SW480 (cell line): ENCODE measurements at regions not wholly inside any gene's neighbourhood (a gene's known extent, or its start where the extent isn't known, plus 50 kb on each side); places are given as distances from the start of the nearest gene placed in this dataset.
"Not testable (repeated sequence)": the region's sequence is repeated elsewhere in the genome, so short reads cannot be mapped to it uniquely, and the experiment has no call there.

ENCODE experiments used
- DNase-seq: peaks from one replicate; pipeline ENCODE4 v3.0.0-alpha.2; 2016; ENCODE audit warnings: low spot score

GRCh38 chr11:23236826-23237555 lies 376.7 kb upstream of the CCDC179 start:
- no peak for DNase-seq

GRCh38 chr11:23252426-23252825 lies 392.2 kb upstream of the CCDC179 start:
- DNase-seq: no peak

- no peak for DNase-seq
These were observed 396.8 kb upstream of the CCDC179 start for GRCh38 chr11:23257088-23257487.

- no peak for DNase-seq
These were observed 397.3 kb upstream of the CCDC179 start for GRCh38 chr11:23257556-23257955.

GRCh38 chr11:23263466-23263865 lies 403.2 kb upstream of the CCDC179 start:
- no peak for DNase-seq

GRCh38 chr11:23272095-23272494 lies 411.8 kb upstream of the CCDC179 start:
- no peak for DNase-seq

GRCh38 chr11:23278121-23278520 lies 417.8 kb upstream of the CCDC179 start:
- peak; percentile 16 for DNase-seq

- no peak for DNase-seq
These were observed 419.8 kb upstream of the CCDC179 start for GRCh38 chr11:23280088-23280487.

GRCh38 chr11:23283666-23284065 lies 423.4 kb upstream of the CCDC179 start:
- no peak for DNase-seq

- no peak for DNase-seq
These were observed 424.4 kb upstream of the CCDC179 start for GRCh38 chr11:23284631-23285030.

GRCh38 chr11:23288003-23288783 lies 427.9 kb upstream of the CCDC179 start:
- no peak for DNase-seq

- DNase-seq: no peak
These were observed 435.0 kb upstream of the CCDC179 start for GRCh38 chr11:23295241-23295640.

GRCh38 chr11:23308041-23308440 lies 447.8 kb upstream of the CCDC179 start:
- no peak for DNase-seq

GRCh38 chr11:23310276-23310675 lies 450.0 kb upstream of the CCDC179 start:
- DNase-seq: no peak

GRCh38 chr11:23311986-23312940 lies 452.0 kb upstream of the CCDC179 start:
- DNase-seq: no peak

- no peak for DNase-seq
These were observed 452.7 kb upstream of the CCDC179 start for GRCh38 chr11:23313001-23313400.

GRCh38 chr11:23314162-23314561 lies 453.9 kb upstream of the CCDC179 start:
- DNase-seq: no peak

GRCh38 chr11:23315286-23315685 lies 455.0 kb upstream of the CCDC179 start:
- no peak for DNase-seq

GRCh38 chr11:23317816-23318215 lies 457.5 kb upstream of the CCDC179 start:
- DNase-seq: no peak

GRCh38 chr11:23318670-23319069 lies 458.4 kb upstream of the CCDC179 start:
- DNase-seq: no peak

GRCh38 chr11:23320131-23320530 lies 459.9 kb upstream of the CCDC179 start:
- no peak for DNase-seq

- DNase-seq: not testable (repeated sequence)
These were observed 475.3 kb upstream of the CCDC179 start for GRCh38 chr11:23335586-23335985.
